ENCODE measurements at regions not wholly inside any gene's neighbourhood (a gene's known extent, or its start where the extent isn't known, plus 50 kb on each side); places are given as distances from the start of the nearest gene placed in this dataset.
A peak's percentile ranks its signal among the peaks of the same experiment; 100 is the strongest.

DNA sequence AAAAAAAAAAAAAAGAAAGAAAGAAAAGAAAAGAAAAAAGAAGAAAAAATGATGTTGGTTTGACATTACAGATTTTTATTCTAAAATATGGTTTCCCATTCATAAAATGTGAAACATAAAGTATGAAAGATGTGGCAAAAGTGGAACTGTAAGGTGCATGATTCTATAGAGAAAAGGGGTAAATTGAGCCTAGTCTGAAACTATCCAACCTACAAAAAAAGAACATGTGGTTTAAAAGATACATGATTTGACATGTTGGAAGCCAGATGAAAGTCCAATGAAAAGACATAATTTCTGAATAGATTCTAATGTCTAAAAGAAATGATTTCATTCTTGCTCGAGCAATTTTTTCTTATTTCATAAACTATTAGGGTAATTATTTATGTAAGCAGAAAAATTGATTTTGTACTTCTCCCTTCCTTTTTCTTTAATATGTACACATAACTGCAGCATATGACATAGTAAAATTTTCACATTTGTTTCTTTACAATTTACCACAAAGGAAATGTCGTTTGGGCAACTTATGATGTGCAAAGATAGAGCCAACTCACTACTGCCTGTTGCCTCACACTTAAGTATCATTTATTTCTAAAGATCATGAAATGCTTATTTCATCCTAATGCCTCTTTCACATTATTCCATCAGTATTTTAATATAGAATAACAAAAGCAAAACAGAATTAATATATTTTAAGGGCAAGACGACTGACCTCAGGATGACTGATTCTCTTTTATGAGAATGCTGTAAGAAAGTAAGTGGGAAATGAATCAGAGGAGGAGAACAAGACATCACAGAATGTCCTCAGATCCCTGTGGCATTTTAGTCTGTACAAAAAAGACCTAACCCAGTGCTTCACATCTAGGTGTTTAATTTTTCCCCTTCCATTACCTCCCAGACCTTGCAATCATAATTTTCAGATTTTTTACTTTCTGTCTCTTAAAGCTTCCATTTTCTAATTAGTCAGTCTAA, 165.8 kb upstream of the HMCN1 start:
- Histone ChIP-seq H3K9me3 (no peaks in the 10 kb centered on the region), H3K4me1 (peaks cover 0 to 45% (median 26%) of the 10 kb centered on the region in 6 donors), H3K4me3 (no peak overlapping the region), H3K27ac (peak overlapping the region in 7 of 8 donors; percentile 2 to 78 (median 52)), H3K27me3 (replicated peaks in 1 of 7) (no peaks in the 10 kb centered on the region), H3K36me3 (no peaks in the 10 kb centered on the region)
- intact Hi-C loops (cut with DNase I; ENCODE audit: low total_unique reads) = loop anchor here (10.0 kb wide), 1 partner anchor 254 kb away; the partner anchor contains the start of gene IVNS1ABP
- TF ChIP-seq POLR2A (IDR thresholded peaks at IDR 0.05) (no peak), POLR2AphosphoS5 (IDR thresholded peaks at IDR 0.05) (no peak)
- TF ChIP-seq, protein P1, sequence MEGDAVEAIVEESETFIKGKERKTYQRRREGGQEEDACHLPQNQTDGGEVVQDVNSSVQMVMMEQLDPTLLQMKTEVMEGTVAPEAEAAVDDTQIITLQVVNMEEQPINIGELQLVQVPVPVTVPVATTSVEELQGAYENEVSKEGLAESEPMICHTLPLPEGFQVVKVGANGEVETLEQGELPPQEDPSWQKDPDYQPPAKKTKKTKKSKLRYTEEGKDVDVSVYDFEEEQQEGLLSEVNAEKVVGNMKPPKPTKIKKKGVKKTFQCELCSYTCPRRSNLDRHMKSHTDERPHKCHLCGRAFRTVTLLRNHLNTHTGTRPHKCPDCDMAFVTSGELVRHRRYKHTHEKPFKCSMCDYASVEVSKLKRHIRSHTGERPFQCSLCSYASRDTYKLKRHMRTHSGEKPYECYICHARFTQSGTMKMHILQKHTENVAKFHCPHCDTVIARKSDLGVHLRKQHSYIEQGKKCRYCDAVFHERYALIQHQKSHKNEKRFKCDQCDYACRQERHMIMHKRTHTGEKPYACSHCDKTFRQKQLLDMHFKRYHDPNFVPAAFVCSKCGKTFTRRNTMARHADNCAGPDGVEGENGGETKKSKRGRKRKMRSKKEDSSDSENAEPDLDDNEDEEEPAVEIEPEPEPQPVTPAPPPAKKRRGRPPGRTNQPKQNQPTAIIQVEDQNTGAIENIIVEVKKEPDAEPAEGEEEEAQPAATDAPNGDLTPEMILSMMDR (IDR thresholded peaks at IDR 0.05 in 8 of 11, conservative IDR thresholded peaks at IDR 0.05 in 3 of 11) = no peak
- 40 to 59% (median 51%) methylated on average over 3 of the region's 3 CpGs for WGBS, 5 donors
- DNase-seq = no peak

DNA sequence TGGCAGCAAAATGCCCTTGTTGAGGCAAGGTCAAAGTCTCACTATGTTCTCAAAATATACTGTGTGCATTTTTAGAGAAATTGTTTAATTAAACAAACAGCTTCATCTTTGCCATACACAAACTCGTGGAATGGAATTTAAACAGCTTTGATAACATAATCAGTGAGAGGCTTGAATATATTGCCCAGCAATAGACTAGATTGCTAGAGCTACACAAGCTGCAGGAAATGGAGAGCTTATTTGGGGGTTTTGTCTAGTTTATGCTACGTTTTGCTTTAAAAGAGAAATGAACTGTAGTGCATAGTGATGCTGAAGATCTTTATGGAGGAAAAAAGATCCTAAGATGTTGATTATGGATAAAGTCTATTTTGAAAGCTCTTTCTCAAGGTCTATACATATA, 166.8 kb upstream of the HMCN1 start:
- Histone ChIP-seq H3K27ac (peak overlapping the region in 7 of 8 donors; percentile 4 to 78 (median 52)), H3K9me3 (no peaks in the 10 kb centered on the region), H3K4me3 (no peak overlapping the region), H3K36me3 (no peaks in the 10 kb centered on the region), H3K4me1 (peaks cover 0 to 42% (median 26%) of the 10 kb centered on the region in 6 donors), H3K27me3 (replicated peaks in 1 of 7) (no peaks in the 10 kb centered on the region)
- 30 to 39% (median 35%) methylated on average over 2 of the region's 2 CpGs for WGBS, 5 donors
- TF ChIP-seq POLR2A (IDR thresholded peaks at IDR 0.05) (no peak), POLR2AphosphoS5 (IDR thresholded peaks at IDR 0.05) (no peak)
- TF ChIP-seq, protein P1 (IDR thresholded peaks at IDR 0.05 in 8 of 11, conservative IDR thresholded peaks at IDR 0.05 in 3 of 11) = no peak
- no peak for DNase-seq
- intact Hi-C loops (cut with DNase I; ENCODE audit: low total_unique reads) = loop anchor here (10.0 kb wide), 1 partner anchor 253 kb away; the partner anchor contains the start of gene IVNS1ABP

DNA sequence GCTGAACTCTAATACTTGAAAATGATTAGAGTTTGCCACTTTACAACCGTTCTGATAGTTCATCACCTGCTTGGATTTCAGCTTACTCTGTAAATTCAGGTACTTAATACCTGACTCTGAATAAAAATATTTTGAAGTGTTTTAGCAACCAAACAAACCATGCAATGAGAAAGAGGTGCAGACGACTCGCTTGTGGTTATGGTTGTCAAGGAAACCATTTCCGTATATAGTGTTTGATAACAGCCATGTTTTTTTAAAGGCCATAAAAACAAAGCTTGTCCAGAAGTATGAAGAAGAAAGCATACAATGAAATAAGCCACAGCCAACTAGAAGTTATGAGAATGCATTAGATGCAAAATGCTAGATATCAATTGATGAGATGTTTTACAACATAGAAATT, 167.2 kb upstream of the HMCN1 start:
- H3K27me3 ChIP-seq (replicated peaks in 1 of 7) = no peaks in the 10 kb centered on the region
- no peaks in the 10 kb centered on the region for H3K9me3 ChIP-seq
- no peak for TF ChIP-seq POLR2AphosphoS5 (IDR thresholded peaks at IDR 0.05)
- no peak for TF ChIP-seq POLR2A (IDR thresholded peaks at IDR 0.05)
- TF ChIP-seq, protein P1 (IDR thresholded peaks at IDR 0.05 in 8 of 11, conservative IDR thresholded peaks at IDR 0.05 in 3 of 11) = no peak
- H3K4me1 ChIP-seq = peaks cover 0 to 45% (median 26%) of the 10 kb centered on the region in 6 donors
- intact Hi-C loops (cut with DNase I; ENCODE audit: low total_unique reads) = loop anchor here (10.0 kb wide), 1 partner anchor 252 kb away; the partner anchor contains the start of gene IVNS1ABP
- H3K36me3 ChIP-seq = no peaks in the 10 kb centered on the region
- H3K4me3 ChIP-seq = no peak overlapping the region
- WGBS, 5 donors = 11 to 27% (median 20%) methylated on average over 4 of the region's 4 CpGs
- DNase-seq = no peak
- peak overlapping the region in 6 of 8 donors; percentile 26 to 78 (median 54) for H3K27ac ChIP-seq

DNA sequence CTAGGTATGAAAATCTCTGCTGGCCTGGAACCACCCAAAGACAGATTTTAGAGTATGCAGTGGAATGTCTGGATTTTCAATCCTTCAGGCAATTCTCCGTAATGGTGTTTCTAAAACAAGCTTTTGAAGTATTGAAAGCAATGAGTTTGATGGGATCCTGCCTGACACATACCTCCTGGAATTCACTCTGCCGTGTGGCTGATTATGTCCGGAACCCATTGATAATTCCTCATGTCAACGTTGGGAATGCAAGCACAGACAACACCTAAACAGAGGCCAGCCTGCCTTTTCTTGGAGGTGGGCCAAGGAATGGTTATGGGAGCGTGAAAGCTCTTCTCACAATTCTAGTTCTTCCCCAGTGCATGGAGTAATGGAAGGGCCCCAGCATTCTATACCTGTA, 168.9 kb upstream of the HMCN1 start:
- WGBS, 5 donors = 78 to 94% (median 89%) methylated on average over 5 of the region's 5 CpGs
- no peak for TF ChIP-seq POLR2AphosphoS5 (IDR thresholded peaks at IDR 0.05)
- no peak for TF ChIP-seq POLR2A (IDR thresholded peaks at IDR 0.05)
- TF ChIP-seq, protein P1 (IDR thresholded peaks at IDR 0.05 in 8 of 11, conservative IDR thresholded peaks at IDR 0.05 in 3 of 11) = no peak
- H3K4me3 ChIP-seq = no peak overlapping the region
- no peaks in the 10 kb centered on the region for H3K36me3 ChIP-seq
- intact Hi-C loops (cut with DNase I; ENCODE audit: low total_unique reads) = loop anchor here (10.0 kb wide), 1 partner anchor 251 kb away; the partner anchor contains the start of gene IVNS1ABP
- DNase-seq = no peak
- no peaks in the 10 kb centered on the region for H3K27me3 ChIP-seq (replicated peaks in 1 of 7)
- H3K27ac ChIP-seq = no peak overlapping the region
- no peaks in the 10 kb centered on the region for H3K9me3 ChIP-seq
- peaks cover 9 to 62% (median 37%) of the 10 kb centered on the region in 6 donors for H3K4me1 ChIP-seq
